22Rv1 (cell line): ENCODE measurements at regions not wholly inside any gene's neighbourhood (a gene's known extent, or its start where the extent isn't known, plus 50 kb on each side); places are given as distances from the start of the nearest gene placed in this dataset.

ENCODE experiments used
- CTCF ChIP-seq: fragments of 450-650 bp; IDR thresholded peaks from 2 replicates; pipeline ENCODE4 v1.5.1; 2017; ENCODE audit warnings: mild to moderate bottlenecking
- ZFX ChIP-seq: fragments of 450-650 bp; IDR thresholded peaks from 2 replicates; pipeline ENCODE4 v1.6.1; 2017; ENCODE audit warnings: antibody characterized with exemption, borderline replicate concordance

GRCh38 chr6:74434171-74434570, 738.2 kb downstream of the CD109 start:
- no peak for TF ChIP-seq CTCF
- no peak for TF ChIP-seq ZFX
